ENCODE measurements at regions not wholly inside any gene's neighbourhood (a gene's known extent, or its start where the extent isn't known, plus 50 kb on each side); places are given as distances from the start of the nearest gene placed in this dataset.

- Histone ChIP-seq H3K14ac (ENCODE audit: insufficient read depth, low read length) (no peak overlapping the region), H4K8ac (replicated peaks; ENCODE audit: insufficient read length, low read depth, low read length) (no peak overlapping the region), H3K9ac (ENCODE audit: extremely low read depth, insufficient read length, low read length) (no peak overlapping the region), H3K4me1 (ENCODE audit: insufficient read depth, low read length) (no peaks in the 10 kb centered on the region), H2BK15ac (ENCODE audit: low read depth, low read length) (no peak overlapping the region), H2AFZ (ENCODE audit: low read length) (no peak overlapping the region), H2BK120ac (ENCODE audit: low read depth, low read length, poor library complexity, severe bottlenecking) (no peak overlapping the region), H3K18ac (ENCODE audit: insufficient read length, low read depth, low read length) (no peak overlapping the region), H2BK12ac (ENCODE audit: insufficient read length, low read depth, low read length) (no peak overlapping the region), H3K27ac (ENCODE audit: insufficient read length, low read depth, low read length) (no peak overlapping the region), H4K20me1 (ENCODE audit: control insufficient read depth, insufficient read depth, insufficient read length) (no peaks in the 10 kb centered on the region), H3K27me3 (ENCODE audit: insufficient read depth, low read length) (no peaks in the 10 kb centered on the region), H4K5ac (ENCODE audit: insufficient read length, low read depth, low read length) (no peak overlapping the region), H3K79me2 (ENCODE audit: insufficient read depth, low read length) (no peaks in the 10 kb centered on the region), H2BK20ac (ENCODE audit: low read depth, low read length, poor library complexity, severe bottlenecking) (no peak overlapping the region), H3K56ac (ENCODE audit: insufficient read length, low read depth, low read length) (no peak overlapping the region), H3K79me1 (ENCODE audit: insufficient read depth, low read depth, low read length, poor library complexity, severe bottlenecking) (no peaks in the 10 kb centered on the region), H3K9me3 (ENCODE audit: control insufficient read depth, low read depth, low read length) (no peaks in the 10 kb centered on the region), H3K23me2 (ENCODE audit: insufficient read length, low read depth, low read length, poor library complexity, severe bottlenecking) (no peaks in the 10 kb centered on the region), H4K91ac (ENCODE audit: insufficient read length, low read depth, low read length) (no peak overlapping the region), H3K23ac (ENCODE audit: insufficient read length, low read depth, low read length) (no peak overlapping the region), H2AK5ac (ENCODE audit: insufficient read length, low read length) (no peak overlapping the region), H3T11ph (ENCODE audit: low read length) (no peak overlapping the region), H2BK5ac (ENCODE audit: insufficient read length, low read length) (no peak overlapping the region), H3K4me2 (ENCODE audit: insufficient read depth, insufficient read length, low read length) (no peak overlapping the region), H3K4ac (ENCODE audit: low read depth, low read length) (no peak overlapping the region)
- peaks cover 5% of the 10 kb centered on the region for H3K27me3 Mint-ChIP-seq (ENCODE audit: low read depth)
- no peak for TF ChIP-seq CTCF (conservative IDR thresholded peaks at IDR 0.05)
- peaks cover 4 to 9% of the 10 kb centered on the region in 2 experiments for H3K4me1 Mint-ChIP-seq
- no peaks in the 10 kb centered on the region for H3K36me3 Mint-ChIP-seq (ENCODE audit: insufficient read depth in 1 of 3, low read depth in 3 of 3)
- H3K4me3 Mint-ChIP-seq = no peak overlapping the region
- H3K9me3 Mint-ChIP-seq = no peaks in the 10 kb centered on the region; a peak in 1 of 5 replicates
- DNase-seq = no peak
- no peak overlapping the region for H3K27ac Mint-ChIP-seq
- WGBS (ENCODE audit: extremely low coverage, insufficient read length, low lambda C conversion rate) = no CpG with 5 or more reads among the region's 3 CpGs
Observed at GRCh38 chr18:24936691-24937090, 415.3 kb downstream of the ZNF521 start.
